ENCODE measurements at regions not wholly inside any gene's neighbourhood (a gene's known extent, or its start where the extent isn't known, plus 50 kb on each side); places are given as distances from the start of the nearest gene placed in this dataset.

DNA sequence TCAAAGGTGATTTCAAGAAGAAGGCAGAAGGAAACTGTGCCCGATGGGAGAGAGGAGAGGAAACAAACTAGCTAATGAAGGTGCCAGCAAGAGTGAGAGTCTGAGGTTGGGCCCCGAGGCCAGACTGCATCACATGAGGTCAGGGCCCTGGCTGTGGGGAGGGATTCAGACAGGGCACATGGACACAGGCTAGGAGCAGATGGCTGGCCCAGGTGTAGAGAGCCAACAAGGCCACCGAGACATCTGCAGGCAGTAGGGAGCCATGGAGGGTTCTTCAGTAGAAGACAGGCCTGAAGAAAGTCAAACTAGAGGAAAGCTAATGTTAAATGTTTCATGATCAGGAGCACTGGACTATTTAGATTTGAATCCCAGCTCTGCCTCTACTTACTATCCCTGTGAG lies 755.0 kb upstream of the RAB6C start:
- TF ChIP-seq, protein P1, sequence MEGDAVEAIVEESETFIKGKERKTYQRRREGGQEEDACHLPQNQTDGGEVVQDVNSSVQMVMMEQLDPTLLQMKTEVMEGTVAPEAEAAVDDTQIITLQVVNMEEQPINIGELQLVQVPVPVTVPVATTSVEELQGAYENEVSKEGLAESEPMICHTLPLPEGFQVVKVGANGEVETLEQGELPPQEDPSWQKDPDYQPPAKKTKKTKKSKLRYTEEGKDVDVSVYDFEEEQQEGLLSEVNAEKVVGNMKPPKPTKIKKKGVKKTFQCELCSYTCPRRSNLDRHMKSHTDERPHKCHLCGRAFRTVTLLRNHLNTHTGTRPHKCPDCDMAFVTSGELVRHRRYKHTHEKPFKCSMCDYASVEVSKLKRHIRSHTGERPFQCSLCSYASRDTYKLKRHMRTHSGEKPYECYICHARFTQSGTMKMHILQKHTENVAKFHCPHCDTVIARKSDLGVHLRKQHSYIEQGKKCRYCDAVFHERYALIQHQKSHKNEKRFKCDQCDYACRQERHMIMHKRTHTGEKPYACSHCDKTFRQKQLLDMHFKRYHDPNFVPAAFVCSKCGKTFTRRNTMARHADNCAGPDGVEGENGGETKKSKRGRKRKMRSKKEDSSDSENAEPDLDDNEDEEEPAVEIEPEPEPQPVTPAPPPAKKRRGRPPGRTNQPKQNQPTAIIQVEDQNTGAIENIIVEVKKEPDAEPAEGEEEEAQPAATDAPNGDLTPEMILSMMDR (conservative IDR thresholded peaks at IDR 0.05) = no peak
- TF ChIP-seq EZH2 (IDR thresholded peaks at IDR 0.05; ENCODE audit: low read depth) = no peak
